ENCODE measurements at regions not wholly inside any gene's neighbourhood (a gene's known extent, or its start where the extent isn't known, plus 50 kb on each side); places are given as distances from the start of the nearest gene placed in this dataset.

GRCh38 chr10:123484722-123485121 lies 181.4 kb upstream of the GPR26 start:
- no CpG with 5 or more reads among the region's 2 CpGs for WGBS (ENCODE audit: extremely low coverage, insufficient read length, low lambda C conversion rate)
- H4K91ac ChIP-seq (ENCODE audit: insufficient read length, low read depth, low read length): no peak overlapping the region
- no peak overlapping the region for H3K23ac ChIP-seq (ENCODE audit: insufficient read length, low read depth, low read length)
- H3T11ph ChIP-seq (ENCODE audit: low read length): no peak overlapping the region
- H4K5ac ChIP-seq (ENCODE audit: insufficient read length, low read depth, low read length): no peak overlapping the region
- H4K8ac ChIP-seq (replicated peaks; ENCODE audit: insufficient read length, low read depth, low read length): no peak overlapping the region
- peaks cover 0 to 2% of the 10 kb centered on the region in 2 experiments; a peak in 1 of 5 replicates for H3K9me3 Mint-ChIP-seq
- H2BK15ac ChIP-seq (ENCODE audit: low read depth, low read length): no peak overlapping the region
- H3K4me1 ChIP-seq (ENCODE audit: insufficient read depth, low read length): no peaks in the 10 kb centered on the region; the same call in 1 of the 2 replicates
- H3K4me3 Mint-ChIP-seq: no peak overlapping the region
- no peaks in the 10 kb centered on the region for H3K79me2 ChIP-seq (ENCODE audit: insufficient read depth, low read length)
- H3K27ac ChIP-seq (ENCODE audit: insufficient read length, low read depth, low read length): no peak overlapping the region
- no peak overlapping the region for H3K14ac ChIP-seq (ENCODE audit: insufficient read depth, low read length)
- no peak for TF ChIP-seq CTCF (conservative IDR thresholded peaks at IDR 0.05)
- H3K27me3 ChIP-seq (ENCODE audit: insufficient read depth, low read length): no peaks in the 10 kb centered on the region; the same call in 1 of the 2 replicates
- H3K4me1 Mint-ChIP-seq: peaks cover 30 to 44% of the 10 kb centered on the region in 2 experiments
- H3K27me3 Mint-ChIP-seq (ENCODE audit: low read depth): peaks cover 12% of the 10 kb centered on the region
- H2AFZ ChIP-seq (ENCODE audit: low read length): no peak overlapping the region
- no peak overlapping the region for H3K18ac ChIP-seq (ENCODE audit: insufficient read length, low read depth, low read length)
- no peaks in the 10 kb centered on the region for H3K79me1 ChIP-seq (ENCODE audit: insufficient read depth, low read depth, low read length, poor library complexity, severe bottlenecking)
- no peak overlapping the region for H3K4me2 ChIP-seq (ENCODE audit: insufficient read depth, insufficient read length, low read length)
- H3K56ac ChIP-seq (ENCODE audit: insufficient read length, low read depth, low read length): no peak overlapping the region
- H2BK12ac ChIP-seq (ENCODE audit: insufficient read length, low read depth, low read length): no peak overlapping the region
- no peak overlapping the region for H2BK5ac ChIP-seq (ENCODE audit: insufficient read length, low read length)
- H3K9me3 ChIP-seq (ENCODE audit: control insufficient read depth, low read depth, low read length): no peaks in the 10 kb centered on the region
- no peak overlapping the region for H3K9ac ChIP-seq (ENCODE audit: extremely low read depth, insufficient read length, low read length)
- H3K23me2 ChIP-seq (ENCODE audit: insufficient read length, low read depth, low read length, poor library complexity, severe bottlenecking): no peaks in the 10 kb centered on the region
- H3K27ac Mint-ChIP-seq: no peak overlapping the region
- no peak overlapping the region for H3K4ac ChIP-seq (ENCODE audit: low read depth, low read length)
- H4K20me1 ChIP-seq (ENCODE audit: control insufficient read depth, insufficient read depth, insufficient read length): no peaks in the 10 kb centered on the region
- no peak overlapping the region for H2BK120ac ChIP-seq (ENCODE audit: low read depth, low read length, poor library complexity, severe bottlenecking)
- H2BK20ac ChIP-seq (ENCODE audit: low read depth, low read length, poor library complexity, severe bottlenecking): no peak overlapping the region
- H3K36me3 Mint-ChIP-seq (ENCODE audit: insufficient read depth in 1 of 3, low read depth in 3 of 3): no peaks in the 10 kb centered on the region
- no peak overlapping the region for H2AK5ac ChIP-seq (ENCODE audit: insufficient read length, low read length)
- DNase-seq: no peak

Data from H9 (cell line).